Endothelial cell of umbilical vein (primary cell): ENCODE measurements at regions not wholly inside any gene's neighbourhood (a gene's known extent, or its start where the extent isn't known, plus 50 kb on each side); places are given as distances from the start of the nearest gene placed in this dataset.

Experiments
- BruUV-seq: library from RNA; stranded (reverse); fragments of 400-500 nt; replicated peaks from 2 replicates; lab custom pipeline; 2021; lab: Mats Ljungman, UMichigan
- CTCF ChIA-PET: fragments of 300-600, 350-600 bp; sonication (Branson Sonifier 250); formaldehyde crosslinking; loops from one replicate; lab custom pipeline; 2021; ENCODE audit warnings: antibody characterized with exemption, inconsistent platforms; lab: Charles Lee
- POLR2A ChIA-PET: fragments of 300-600, 350-600 bp; sonication (Branson Sonifier 250); formaldehyde crosslinking; loops from one replicate; lab custom pipeline; 2021; ENCODE audit warnings: antibody characterized with exemption, inconsistent platforms; lab: Charles Lee
- DNase-seq: peaks from one replicate; pipeline ENCODE4 v3.0.0-alpha.2; 2011; ENCODE audit warnings: low read depth, low spot score
- FAIRE-seq: peaks from 2 replicates; lab custom pipeline; 2011; peaks lifted over from hg19 to GRCh38; lab: Jason Lieb, UNC
- H2AFZ ChIP-seq: 2 replicates; pipeline ENCODE4 v1.6.0; 2012; ENCODE audit warnings: low read depth, low read length, control low read depth, inconsistent platforms
- H3K27ac ChIP-seq: 2 replicates; pipeline ENCODE4 v1.5.1; 2011; ENCODE audit warnings: low read depth, mild to moderate bottlenecking, control low read depth, low read length, moderate library complexity; ENCODE audit not compliant: insufficient read depth
- H3K27me3 ChIP-seq, 2 experiments: 2 replicates each; pipeline versions ENCODE4 v1.6.0 to v1.6.1; 2011; ENCODE audit warnings: low read length in 2 of 2, mixed read lengths in 1 of 2; ENCODE audit not compliant: control insufficient read depth in 2 of 2, insufficient read depth in 2 of 2
- H3K36me3 ChIP-seq, 2 experiments: 2 replicates in 1 of 2; 3 replicates in 1 of 2; pipeline ENCODE4 v1.5.1; 2011; ENCODE audit warnings: low read length in 2 of 2, mild to moderate bottlenecking in 1 of 2, moderate library complexity in 1 of 2; ENCODE audit not compliant: control insufficient read depth in 2 of 2, insufficient read depth in 2 of 2; ENCODE audit errors: extremely low read depth in 1 of 2
- H3K4me1 ChIP-seq: 3 replicates; pipeline ENCODE4 v1.5.1; 2011; ENCODE audit warnings: mild to moderate bottlenecking, low read length; ENCODE audit not compliant: control insufficient read depth, insufficient read depth; ENCODE audit errors: extremely low read depth
- H3K4me2 ChIP-seq: 2 replicates; pipeline ENCODE4 v1.6.1; 2011; ENCODE audit warnings: low read length, control low read depth, mixed read lengths; ENCODE audit not compliant: insufficient read depth
- H3K4me3 ChIP-seq, 3 experiments: fragments of 200-600 bp in 1 of 3; sonication (generic), shearing (Covaris generic) in 1 of 3; replicated peaks in 1 of 3; 2 replicates each; pipeline ENCODE4 v1.5.1; 2011 to 2016; ENCODE audit warnings: control low read depth in 3 of 3, low read length in 3 of 3, mild to moderate bottlenecking in 2 of 3, inconsistent platforms in 1 of 3, low read depth in 1 of 3, moderate library complexity in 1 of 3; ENCODE audit not compliant: insufficient read depth in 1 of 3
- H3K79me2 ChIP-seq: 2 replicates; pipeline ENCODE4 v1.6.0; 2012; ENCODE audit warnings: low read length, inconsistent platforms; ENCODE audit not compliant: control insufficient read depth, insufficient read depth
- H3K9ac ChIP-seq: replicated peaks from 2 replicates; pipeline ENCODE3; 2011; ENCODE audit warnings: low read length, control low read depth; ENCODE audit not compliant: insufficient read depth; ENCODE audit errors: extremely low read depth
- H3K9me1 ChIP-seq: replicated peaks from 3 replicates; pipeline ENCODE4 v1.6.0; 2011; ENCODE audit warnings: mild to moderate bottlenecking, low read length; ENCODE audit not compliant: control insufficient read depth, insufficient read depth; ENCODE audit errors: extremely low read depth
- H3K9me3 ChIP-seq: replicated peaks from 2 replicates; pipeline ENCODE4 v1.5.1; 2012; ENCODE audit warnings: low read length, inconsistent platforms; ENCODE audit not compliant: control insufficient read depth, insufficient read depth
- H4K20me1 ChIP-seq: replicated peaks from 2 replicates; pipeline ENCODE3; 2011; ENCODE audit warnings: mild to moderate bottlenecking, low read length; ENCODE audit not compliant: control insufficient read depth, insufficient read depth; ENCODE audit errors: extremely low read depth
- CTCF ChIP-seq, 2 donors: IDR thresholded peaks; 1 replicate in 1 of 2; 2 replicates in 1 of 2; pipeline ENCODE4 v1.5.1; 2011; ENCODE audit warnings: low read length in 2 of 2, mild to moderate bottlenecking in 2 of 2, moderate library complexity in 2 of 2, control low read depth in 1 of 2, inconsistent platforms in 1 of 2, low read depth in 1 of 2; ENCODE audit not compliant: insufficient read depth in 1 of 2; ENCODE audit errors: extremely low read depth in 1 of 2
- EZH2 ChIP-seq: IDR thresholded peaks from 2 replicates; pipeline ENCODE4 v1.6.1; 2012; ENCODE audit warnings: borderline replicate concordance, low read depth, mild to moderate bottlenecking, moderate library complexity, low read length, inconsistent platforms; ENCODE audit not compliant: severe bottlenecking
- FOS ChIP-seq: IDR thresholded peaks from 2 replicates; pipeline ENCODE4 v1.6.1; 2011; ENCODE audit warnings: mild to moderate bottlenecking, low read length, moderate library complexity, borderline replicate concordance; ENCODE audit not compliant: insufficient read depth
- GATA2 ChIP-seq: IDR thresholded peaks from 2 replicates; pipeline ENCODE4 v1.7.0; 2011; ENCODE audit warnings: low read depth, mild to moderate bottlenecking, moderate library complexity, mixed read lengths, low read length; ENCODE audit not compliant: insufficient read length, insufficient read depth
- JUN ChIP-seq: IDR thresholded peaks from 2 replicates; pipeline ENCODE4 v1.6.1; 2011; ENCODE audit warnings: borderline replicate concordance, low read depth; ENCODE audit not compliant: insufficient read length, insufficient read depth
- MAX ChIP-seq: IDR thresholded peaks from 2 replicates; pipeline ENCODE4 v1.6.1; 2011; ENCODE audit not compliant: insufficient read depth, insufficient read length
- MYC ChIP-seq: IDR thresholded peaks from one replicate; pipeline ENCODE4 v1.6.1; 2011; ENCODE audit warnings: mild to moderate bottlenecking, low read depth, low read length
- POLR2A ChIP-seq: IDR thresholded peaks from 2 replicates; pipeline ENCODE4 v1.6.1; 2012; ENCODE audit warnings: low read depth, mild to moderate bottlenecking, control low read depth, low read length
- POLR2AphosphoS5 ChIP-seq: IDR thresholded peaks from 2 replicates; pipeline ENCODE4 v1.6.1; 2012; ENCODE audit warnings: low read depth, mild to moderate bottlenecking, control low read depth, low read length, moderate library complexity; ENCODE audit not compliant: insufficient read depth
- dilution Hi-C: fragments of 300-500 bp; cut with MboI; formaldehyde crosslinking; loops from one replicate; pipeline ENCODE4 v1.15.0; 2019; ENCODE audit warnings: low sequenced_read_pairs; ENCODE audit not compliant: extremely low pct_ligation_motif_present
- intact Hi-C: fragments of 100-400 bp; cut with micrococcal nuclease; formaldehyde crosslinking; loops from one replicate; pipeline ENCODE4 v1.10.0; 2022

- Histone ChIP-seq H3K36me3 (no peaks in the 10 kb centered on the region), H3K4me3 (no peak overlapping the region), H3K4me2 (no peak overlapping the region), H3K27me3 (no peaks in the 10 kb centered on the region), H3K9me1 (no peaks in the 10 kb centered on the region), H4K20me1 (no peaks in the 10 kb centered on the region), H2AFZ (no peak overlapping the region), H3K9me3 (no peaks in the 10 kb centered on the region), H3K27ac (no peak overlapping the region), H3K79me2 (no peaks in the 10 kb centered on the region), H3K9ac (no peak overlapping the region), H3K4me1 (no peaks in the 10 kb centered on the region)
- FAIRE-seq (no peak), DNase-seq (no peak)
- TF ChIP-seq CTCF (IDR thresholded peaks at IDR 0.05; ENCODE audit: extremely low read depth in 1 of 2, insufficient read depth in 1 of 2, low read depth in 1 of 2, low read length in 2 of 2) (no peak), EZH2 (no peak), MYC (no peak), MAX (no peak), POLR2A (no peak), GATA2 (no peak), FOS (no peak), POLR2AphosphoS5 (no peak), JUN (no peak)
- intact Hi-C loops (no loop called here), dilution Hi-C loops (no loop called here)
- ChIA-PET CTCF (no interaction called here), POLR2A (no interaction called here)
- BruUV-seq = no TSS peak
Observed at GRCh38 chr2:133740500-133740899, 172.2 kb upstream of the NCKAP5 start.
